Liver (tissue), 8 donors: ENCODE measurements at regions not wholly inside any gene's neighbourhood (a gene's known extent, or its start where the extent isn't known, plus 50 kb on each side); places are given as distances from the start of the nearest gene placed in this dataset.

ENCODE experiments used
- DNase-seq: peaks from one replicate; pipeline ENCODE4 v3.0.0-alpha.2; 2017; ENCODE audit warnings: low spot score
- H3K27ac ChIP-seq, 2 donors: one replicate each; pipeline ENCODE4 v1.7.0; 2013; ENCODE audit warnings: inconsistent platforms in 2 of 2, low read length in 2 of 2, control low read depth in 1 of 2, low read depth in 1 of 2, mild to moderate bottlenecking in 1 of 2
- H3K27me3 ChIP-seq, 4 donors: one replicate each; pipeline versions ENCODE4 v1.6.1 to v1.7.0; 2013; ENCODE audit warnings: low read length in 3 of 4, inconsistent platforms in 1 of 4, mild to moderate bottlenecking in 1 of 4, moderate library complexity in 1 of 4; ENCODE audit not compliant: control insufficient read depth in 4 of 4, insufficient read depth in 4 of 4
- H3K36me3 ChIP-seq, 4 donors: one replicate each; pipeline versions ENCODE4 v1.6.1 to v1.7.0; 2013; ENCODE audit warnings: low read length in 3 of 4, mild to moderate bottlenecking in 3 of 4, low read depth in 1 of 4, moderate library complexity in 1 of 4; ENCODE audit not compliant: control insufficient read depth in 4 of 4, insufficient read depth in 3 of 4
- H3K4me1 ChIP-seq, 4 donors: one replicate each; pipeline versions ENCODE4 v1.6.1 to v1.7.0; 2013; ENCODE audit warnings: low read length in 3 of 4, mild to moderate bottlenecking in 3 of 4, moderate library complexity in 1 of 4; ENCODE audit not compliant: control insufficient read depth in 4 of 4, insufficient read depth in 4 of 4
- H3K4me3 ChIP-seq, 3 donors: one replicate each; pipeline versions ENCODE4 v1.6.1 to v1.7.0; 2013; ENCODE audit warnings: low read length in 3 of 3, control low read depth in 1 of 3, low read depth in 1 of 3, mild to moderate bottlenecking in 1 of 3
- H3K9ac ChIP-seq, 2 donors: one replicate each; pipeline ENCODE4 v1.7.0; 2013; ENCODE audit warnings: low read length in 2 of 2, mild to moderate bottlenecking in 2 of 2, moderate library complexity in 2 of 2, control low read depth in 1 of 2, low read depth in 1 of 2
- H3K9me3 ChIP-seq, 4 donors: one replicate each; pipeline versions ENCODE4 v1.6.1 to v1.7.0; 2013; ENCODE audit warnings: low read length in 3 of 4; ENCODE audit not compliant: control insufficient read depth in 4 of 4
- ATF3 ChIP-seq: IDR thresholded peaks from 2 replicates; pipeline ENCODE4 v1.6.1; 2016; ENCODE audit warnings: antibody characterized with exemption
- CTCF ChIP-seq: fragments of 150-350 bp; IDR thresholded peaks from 2 replicates; pipeline ENCODE4 v1.5.1; 2017; ENCODE audit warnings: improper control_type of control experiment, low read depth, low read length; ENCODE audit not compliant: missing input control
- FOXA1 ChIP-seq: IDR thresholded peaks from 2 replicates; pipeline ENCODE4 v1.6.1; 2016; ENCODE audit warnings: antibody characterized with exemption
- FOXA2 ChIP-seq: IDR thresholded peaks from 2 replicates; pipeline ENCODE4 v1.6.1; 2016; ENCODE audit warnings: antibody characterized with exemption
- GABPA ChIP-seq, 2 donors: IDR thresholded peaks in 1 of 2; conservative IDR thresholded peaks in 1 of 2; 2 replicates each; pipeline ENCODE4 v1.6.1; 2016; ENCODE audit warnings: antibody characterized with exemption in 2 of 2, mild to moderate bottlenecking in 1 of 2, moderate library complexity in 1 of 2
- HNF4A ChIP-seq, 2 donors: conservative IDR thresholded peaks; 2 replicates each; pipeline ENCODE4 v1.6.1; 2016; ENCODE audit warnings: antibody characterized with exemption in 2 of 2, mild to moderate bottlenecking in 2 of 2
- HNF4G ChIP-seq: IDR thresholded peaks from 2 replicates; pipeline ENCODE4 v1.6.1; 2016; ENCODE audit warnings: antibody characterized with exemption
- JUND ChIP-seq, 2 donors: IDR thresholded peaks; 2 replicates each; pipeline ENCODE4 v1.6.1; 2016; ENCODE audit warnings: antibody characterized with exemption in 2 of 2
- NR2F2 ChIP-seq: IDR thresholded peaks from 2 replicates; pipeline ENCODE4 v1.6.1; 2016; ENCODE audit warnings: antibody characterized with exemption
- RAD21 ChIP-seq, 2 donors: IDR thresholded peaks; 2 replicates each; pipeline ENCODE4 v1.6.1; 2016; ENCODE audit warnings: antibody characterized with exemption in 2 of 2, mild to moderate bottlenecking in 2 of 2
- RXRA ChIP-seq, 2 donors: IDR thresholded peaks; 2 replicates each; pipeline ENCODE4 v1.6.1; 2017 to 2018; ENCODE audit warnings: antibody characterized with exemption in 2 of 2, mild to moderate bottlenecking in 1 of 2
- SP1 ChIP-seq: IDR thresholded peaks from 2 replicates; pipeline ENCODE4 v1.6.1; 2018; ENCODE audit warnings: antibody characterized with exemption, mild to moderate bottlenecking
- TAF1 ChIP-seq: conservative IDR thresholded peaks from 2 replicates; pipeline ENCODE4 v1.6.1; 2016; ENCODE audit warnings: antibody characterized with exemption, mild to moderate bottlenecking
- YY1 ChIP-seq: IDR thresholded peaks from 2 replicates; pipeline ENCODE4 v1.6.1; 2016; ENCODE audit warnings: antibody characterized with exemption, mild to moderate bottlenecking
- ZBTB33 ChIP-seq: IDR thresholded peaks from 2 replicates; pipeline ENCODE4 v1.6.1; 2016; ENCODE audit warnings: antibody characterized with exemption
- WGBS: extraction: QIAGEN DNeasy Blood & Tissue Kit; methylation state at CpG from one replicate; pipeline ENCODE4 v1.1.7; 2013; 5-methylcytosine and 5-hydroxymethylcytosine counted together
- TF ChIP-seq, protein P1 (sequence below): IDR thresholded peaks from 2 replicates; pipeline ENCODE4 v1.6.1; 2016; ENCODE audit warnings: antibody characterized with exemption
- TF ChIP-seq, protein P2 (sequence below): IDR thresholded peaks from 2 replicates; pipeline ENCODE4 v1.6.1; 2016; ENCODE audit warnings: antibody characterized with exemption, mild to moderate bottlenecking
- donor health status: healthy.
- donor health status: healthy.
- donor health status: healthy.
- donor health status: healthy.
- donor health status: healthy.

GRCh38 chr4:179927473-179927872 is 2315.7 kb upstream of the TENM3 start:
- WGBS: 46% methylated on average over 1 of the region's 1 CpG

DNA sequence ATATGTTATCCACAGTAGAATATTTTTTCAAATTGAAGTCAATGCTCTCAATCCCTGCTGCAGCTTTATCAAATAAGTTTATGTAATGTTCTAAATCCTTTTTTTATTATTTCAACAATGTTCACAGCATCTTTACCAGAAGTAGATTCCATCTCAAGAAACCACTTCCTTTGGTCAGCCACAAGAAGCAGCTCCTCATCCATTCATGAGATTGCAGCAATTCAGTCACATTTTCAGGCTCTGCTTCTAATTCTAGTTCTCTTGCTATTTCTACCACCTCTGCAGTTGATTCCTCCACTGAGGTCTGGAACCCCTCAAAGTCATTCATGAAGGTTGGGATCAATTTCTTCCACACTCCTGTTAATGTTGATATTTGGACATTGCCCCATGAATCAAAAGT is 2301.3 kb upstream of the TENM3 start:
- no peaks in the 10 kb centered on the region for H3K27me3 ChIP-seq
- DNase-seq: no peak
- H3K27ac ChIP-seq: no peak overlapping the region
- no peak for TF ChIP-seq JUND (IDR thresholded peaks at IDR 0.05)
- no peak for TF ChIP-seq ATF3
- no peak for TF ChIP-seq RXRA (IDR thresholded peaks at IDR 0.05)
- no peak for TF ChIP-seq NR2F2
- TF ChIP-seq SP1: no peak
- TF ChIP-seq RAD21 (IDR thresholded peaks at IDR 0.05): no peak
- TF ChIP-seq TAF1: no peak
- TF ChIP-seq, protein P1, sequence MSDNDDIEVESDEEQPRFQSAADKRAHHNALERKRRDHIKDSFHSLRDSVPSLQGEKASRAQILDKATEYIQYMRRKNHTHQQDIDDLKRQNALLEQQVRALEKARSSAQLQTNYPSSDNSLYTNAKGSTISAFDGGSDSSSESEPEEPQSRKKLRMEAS: no peak
- no peak for TF ChIP-seq HNF4A (conservative IDR thresholded peaks at IDR 0.05)
- TF ChIP-seq ZBTB33: no peak
- TF ChIP-seq FOXA1: no peak
- TF ChIP-seq, protein P2, sequence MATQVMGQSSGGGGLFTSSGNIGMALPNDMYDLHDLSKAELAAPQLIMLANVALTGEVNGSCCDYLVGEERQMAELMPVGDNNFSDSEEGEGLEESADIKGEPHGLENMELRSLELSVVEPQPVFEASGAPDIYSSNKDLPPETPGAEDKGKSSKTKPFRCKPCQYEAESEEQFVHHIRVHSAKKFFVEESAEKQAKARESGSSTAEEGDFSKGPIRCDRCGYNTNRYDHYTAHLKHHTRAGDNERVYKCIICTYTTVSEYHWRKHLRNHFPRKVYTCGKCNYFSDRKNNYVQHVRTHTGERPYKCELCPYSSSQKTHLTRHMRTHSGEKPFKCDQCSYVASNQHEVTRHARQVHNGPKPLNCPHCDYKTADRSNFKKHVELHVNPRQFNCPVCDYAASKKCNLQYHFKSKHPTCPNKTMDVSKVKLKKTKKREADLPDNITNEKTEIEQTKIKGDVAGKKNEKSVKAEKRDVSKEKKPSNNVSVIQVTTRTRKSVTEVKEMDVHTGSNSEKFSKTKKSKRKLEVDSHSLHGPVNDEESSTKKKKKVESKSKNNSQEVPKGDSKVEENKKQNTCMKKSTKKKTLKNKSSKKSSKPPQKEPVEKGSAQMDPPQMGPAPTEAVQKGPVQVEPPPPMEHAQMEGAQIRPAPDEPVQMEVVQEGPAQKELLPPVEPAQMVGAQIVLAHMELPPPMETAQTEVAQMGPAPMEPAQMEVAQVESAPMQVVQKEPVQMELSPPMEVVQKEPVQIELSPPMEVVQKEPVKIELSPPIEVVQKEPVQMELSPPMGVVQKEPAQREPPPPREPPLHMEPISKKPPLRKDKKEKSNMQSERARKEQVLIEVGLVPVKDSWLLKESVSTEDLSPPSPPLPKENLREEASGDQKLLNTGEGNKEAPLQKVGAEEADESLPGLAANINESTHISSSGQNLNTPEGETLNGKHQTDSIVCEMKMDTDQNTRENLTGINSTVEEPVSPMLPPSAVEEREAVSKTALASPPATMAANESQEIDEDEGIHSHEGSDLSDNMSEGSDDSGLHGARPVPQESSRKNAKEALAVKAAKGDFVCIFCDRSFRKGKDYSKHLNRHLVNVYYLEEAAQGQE: no peak
- H3K36me3 ChIP-seq: no peaks in the 10 kb centered on the region
- H3K9me3 ChIP-seq: no peaks in the 10 kb centered on the region
- no peak overlapping the region for H3K9ac ChIP-seq
- no peak overlapping the region for H3K4me3 ChIP-seq
- no peaks in the 10 kb centered on the region for H3K4me1 ChIP-seq

More at GRCh38 chr4:179927473-179927872, 2315.7 kb upstream of the TENM3 start:
- Histone ChIP-seq H3K4me1 (no peaks in the 10 kb centered on the region), H3K27ac (no peak overlapping the region), H3K9ac (no peak overlapping the region), H3K9me3 (no peaks in the 10 kb centered on the region), H3K36me3 (no peaks in the 10 kb centered on the region), H3K27me3 (no peaks in the 10 kb centered on the region), H3K4me3 (no peak overlapping the region)
- DNase-seq: no peak
- no peak for TF ChIP-seq JUND (IDR thresholded peaks at IDR 0.05)
- TF ChIP-seq SP1: no peak
- no peak for TF ChIP-seq RAD21 (IDR thresholded peaks at IDR 0.05)

DNA sequence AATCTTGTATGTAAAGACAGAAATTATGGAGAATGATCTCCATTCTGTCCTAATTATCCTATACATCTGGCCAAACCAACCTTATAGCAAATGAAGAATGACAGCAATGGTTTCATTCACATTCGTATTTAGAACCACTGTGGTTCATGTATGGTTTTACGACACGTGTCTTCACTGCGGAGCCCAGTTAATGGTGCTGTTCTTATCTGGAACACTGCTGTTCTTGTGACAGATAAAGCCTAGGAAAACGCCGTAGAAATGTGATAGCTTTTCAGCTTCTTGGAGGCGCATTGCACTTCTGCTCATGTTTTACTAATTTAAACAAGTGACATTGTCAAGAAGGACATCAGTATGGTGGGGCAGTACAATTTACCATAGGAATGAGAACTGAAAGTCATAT is 2266.4 kb upstream of the TENM3 start:
- no peak for DNase-seq
- no peaks in the 10 kb centered on the region for H3K27me3 ChIP-seq
- H3K4me1 ChIP-seq: no peaks in the 10 kb centered on the region
- WGBS: 67% methylated on average over 7 of the region's 7 CpGs
- no peaks in the 10 kb centered on the region for H3K36me3 ChIP-seq
- no peaks in the 10 kb centered on the region for H3K9me3 ChIP-seq
- H3K4me3 ChIP-seq: no peak overlapping the region
- H3K9ac ChIP-seq: no peak overlapping the region
- no peak overlapping the region for H3K27ac ChIP-seq
- TF ChIP-seq YY1: no peak
- TF ChIP-seq GABPA (IDR thresholded peaks at IDR 0.05 in 1 of 2, conservative IDR thresholded peaks at IDR 0.05 in 1 of 2): no peak
- no peak for TF ChIP-seq JUND (IDR thresholded peaks at IDR 0.05)
- no peak for TF ChIP-seq HNF4G
- TF ChIP-seq ATF3: no peak
- no peak for TF ChIP-seq FOXA2
- TF ChIP-seq NR2F2: no peak
- TF ChIP-seq RXRA (IDR thresholded peaks at IDR 0.05): no peak
- TF ChIP-seq SP1: no peak
- TF ChIP-seq CTCF: no peak
- no peak for TF ChIP-seq ZBTB33
